K562 (cell line): ENCODE measurements at regions not wholly inside any gene's neighbourhood (a gene's known extent, or its start where the extent isn't known, plus 50 kb on each side); places are given as distances from the start of the nearest gene placed in this dataset.

Experiments
- L3MBTL2 ChIP-seq: fragments of 450-650 bp; IDR thresholded peaks from 2 replicates; pipeline ENCODE4 v1.6.1; 2016; ENCODE audit warnings: mild to moderate bottlenecking, moderate library complexity
- REST ChIP-seq, 2 experiments: fragments of 450-650 bp; formaldehyde crosslinking in 1 of 2; IDR thresholded peaks; 2 replicates each; pipeline versions ENCODE4 v1.4.0 to v1.6.1; 2014 to 2020; ENCODE audit warnings: mild to moderate bottlenecking in 2 of 2, borderline replicate concordance in 1 of 2, low read depth in 1 of 2
- TCF3 ChIP-seq: sonication (generic); formaldehyde crosslinking; IDR thresholded peaks from 2 replicates; pipeline ENCODE4 v1.4.0; 2020; ENCODE audit warnings: mild to moderate bottlenecking, missing genetic modification reagents
- ZBTB40 ChIP-seq, 2 experiments: fragments of 450-650 bp in 1 of 2; sonication (generic) in 1 of 2; formaldehyde crosslinking in 1 of 2; IDR thresholded peaks; 2 replicates each; pipeline versions ENCODE4 v1.7.1 to v1.9.0; 2016 to 2022; ENCODE audit warnings: inconsistent platforms in 1 of 2, mild to moderate bottlenecking in 1 of 2, missing genetic modification reagents in 1 of 2

GRCh38 chr3:86774082-86774691 lies 216.8 kb downstream of the VGLL3 start (continued):
- TF ChIP-seq REST (IDR thresholded peaks at IDR 0.05; ENCODE audit: borderline replicate concordance) (0 out of 2 replicates have a peak, but pooled peaks have one; percentile 11), REST (CRISPR knock-in tag; IDR thresholded peaks at IDR 0.05; ENCODE audit: low read depth) (no peak), L3MBTL2 (no peak), TCF3 (CRISPR knock-in tag) (no peak), ZBTB40 (IDR thresholded peaks at IDR 0.05) (no peak), ZBTB40 (CRISPR knock-in tag; IDR thresholded peaks at IDR 0.05) (no peak)
